ENCODE measurements at regions not wholly inside any gene's neighbourhood (a gene's known extent, or its start where the extent isn't known, plus 50 kb on each side); places are given as distances from the start of the nearest gene placed in this dataset.

DNA sequence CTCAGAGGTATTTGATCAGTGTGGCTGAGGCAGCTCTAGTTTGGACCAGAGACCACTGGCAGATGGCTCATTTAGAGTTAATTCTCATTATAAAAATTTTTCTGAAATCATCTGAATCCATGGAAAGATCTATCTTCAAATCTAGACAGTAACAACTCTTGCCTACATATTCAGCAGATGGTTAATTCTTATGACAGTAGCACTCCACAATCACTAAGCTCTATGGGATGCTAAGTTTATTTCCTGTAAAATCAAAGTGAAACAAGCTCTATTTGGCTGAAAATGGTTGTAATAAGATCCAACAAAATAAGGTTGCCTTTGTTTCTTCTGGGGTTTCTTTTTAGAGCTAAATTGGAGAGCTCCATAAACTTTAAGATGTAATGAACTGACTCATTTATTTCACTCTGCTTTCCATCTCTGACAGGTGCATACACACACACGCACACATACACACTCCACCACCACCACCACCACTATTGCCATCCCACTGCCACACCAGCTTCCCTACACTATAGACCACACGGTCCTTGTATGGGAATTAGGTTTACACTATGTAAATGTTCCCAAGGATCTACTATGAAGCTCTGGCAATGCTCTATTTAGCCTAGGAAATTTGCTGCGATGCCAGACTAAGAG is 293.1 kb downstream of the RPAP3 start:
- TF ChIP-seq CTCF (IDR thresholded peaks at IDR 0.05) (no peak), POLR2A (IDR thresholded peaks at IDR 0.05) (no peak)
